H1 (cell line): ENCODE measurements at regions not wholly inside any gene's neighbourhood (a gene's known extent, or its start where the extent isn't known, plus 50 kb on each side); places are given as distances from the start of the nearest gene placed in this dataset.

Source experiments
- CTCF ChIA-PET: fragments of 300-600 bp; sonication (Branson Sonifier 250); formaldehyde crosslinking; loops from one replicate; lab custom pipeline; 2021; ENCODE audit not compliant: partially characterized antibody; lab: Charles Lee
- POLR2A ChIA-PET: fragments of 300-600 bp; sonication (Branson Sonifier 250); formaldehyde crosslinking; loops from one replicate; lab custom pipeline; 2021; ENCODE audit warnings: inconsistent platforms; ENCODE audit not compliant: partially characterized antibody; lab: Charles Lee
- DNase-seq, 2 experiments: peaks; one replicate each; pipeline versions ENCODE4 v3.0.0 to v3.0.0-alpha.2; 2010 to 2022; ENCODE audit warnings: low spot score in 2 of 2, low read depth in 1 of 2, mixed read lengths in 1 of 2
- FAIRE-seq: peaks from 2 replicates; lab custom pipeline; 2011; peaks lifted over from hg19 to GRCh38; lab: Jason Lieb, UNC
- H2AFZ ChIP-seq: 2 replicates; pipeline ENCODE4 v1.8.1; 2012; ENCODE audit warnings: low read length, inconsistent platforms
- H2AK5ac ChIP-seq: 2 replicates; pipeline ENCODE4 v1.6.1; 2013; ENCODE audit warnings: low read depth, low read length
- H2BK120ac ChIP-seq: replicated peaks from 2 replicates; pipeline ENCODE3; 2013; ENCODE audit warnings: low read depth, low read length, inconsistent platforms
- H2BK12ac ChIP-seq: 2 replicates; pipeline ENCODE4 v1.6.1; 2013; ENCODE audit warnings: low read depth, low read length
- H2BK15ac ChIP-seq: 2 replicates; pipeline ENCODE4 v1.6.1; 2013; ENCODE audit warnings: low read length
- H2BK20ac ChIP-seq: 2 replicates; pipeline ENCODE4 v1.6.1; 2013; ENCODE audit warnings: low read length
- H2BK5ac ChIP-seq: 2 replicates; pipeline ENCODE4 v1.6.1; 2013; ENCODE audit warnings: low read depth, low read length
- H3K14ac ChIP-seq: 2 replicates; pipeline ENCODE4 v1.6.1; 2013; ENCODE audit warnings: inconsistent platforms; ENCODE audit not compliant: insufficient read length
- H3K18ac ChIP-seq: 2 replicates; pipeline ENCODE4 v1.6.1; 2013; ENCODE audit warnings: low read length; ENCODE audit errors: extremely low read depth
- H3K23ac ChIP-seq: 2 replicates; pipeline ENCODE4 v1.6.1; 2013; ENCODE audit warnings: inconsistent platforms; ENCODE audit not compliant: insufficient read length
- H3K23me2 ChIP-seq: 2 replicates; pipeline ENCODE4 v1.6.1; 2013; ENCODE audit warnings: low read depth, low read length
- H3K27ac ChIP-seq: 2 replicates; pipeline ENCODE4 v1.6.1; 2011; ENCODE audit warnings: low read depth, low read length, inconsistent platforms
- H3K27me3 ChIP-seq, 4 experiments: replicated peaks in 1 of 4; 1 replicate in 1 of 4; 2 replicates in 3 of 4; pipeline versions ENCODE4 v1.6.1 to v1.8.1; 2011 to 2013; ENCODE audit warnings: low read length in 3 of 4, mild to moderate bottlenecking in 3 of 4, inconsistent platforms in 2 of 4, mixed read lengths in 2 of 4, moderate library complexity in 1 of 4; ENCODE audit not compliant: control insufficient read depth in 3 of 4, insufficient read depth in 3 of 4; ENCODE audit errors: extremely low read depth in 1 of 4
- H3K36me3 ChIP-seq, 4 experiments: 2 replicates each; pipeline versions ENCODE4 v1.6.1 to v1.8.1; 2011 to 2013; ENCODE audit warnings: mild to moderate bottlenecking in 4 of 4, low read length in 3 of 4, moderate library complexity in 2 of 4, control low read depth in 1 of 4, inconsistent platforms in 1 of 4; ENCODE audit not compliant: insufficient read depth in 4 of 4, control insufficient read depth in 2 of 4
- H3K4ac ChIP-seq: replicated peaks from 2 replicates; pipeline ENCODE3; 2013; ENCODE audit warnings: low read length, low read depth, mixed read lengths, inconsistent platforms; ENCODE audit not compliant: insufficient read length
- H3K4me1 ChIP-seq, 4 experiments: replicated peaks in 1 of 4; 1 replicate in 1 of 4; 2 replicates in 3 of 4; pipeline versions ENCODE4 v1.6.1 to v1.8.1; 2011 to 2013; ENCODE audit warnings: low read length in 3 of 4, inconsistent platforms in 2 of 4, mixed read lengths in 1 of 4; ENCODE audit not compliant: insufficient read depth in 4 of 4, control insufficient read depth in 3 of 4
- H3K4me2 ChIP-seq, 2 experiments: 2 replicates each; pipeline versions ENCODE4 v1.6.1 to v1.8.1; 2011 to 2013; ENCODE audit warnings: low read depth in 2 of 2, low read length in 2 of 2, control low read depth in 1 of 2, inconsistent platforms in 1 of 2, mild to moderate bottlenecking in 1 of 2; ENCODE audit not compliant: insufficient read depth in 1 of 2
- H3K4me3 ChIP-seq, 4 experiments: fragments of 200-600, 300-600 bp in 1 of 4; sonication (generic), shearing (Covaris generic), sonication (Bioruptor Twin) in 1 of 4; 2 replicates each; pipeline versions ENCODE4 v1.5.1 to v1.8.1; 2011 to 2016; ENCODE audit warnings: low read length in 4 of 4, low read depth in 3 of 4, control low read depth in 2 of 4, inconsistent platforms in 2 of 4, mild to moderate bottlenecking in 2 of 4, mixed read lengths in 1 of 4, moderate library complexity in 1 of 4; ENCODE audit not compliant: insufficient read depth in 2 of 4; ENCODE audit errors: extremely low read depth in 1 of 4
- H3K56ac ChIP-seq: replicated peaks from 2 replicates; pipeline ENCODE3; 2013; ENCODE audit warnings: low read depth, mild to moderate bottlenecking, mixed read lengths, low read length, inconsistent platforms; ENCODE audit not compliant: insufficient read length
- H3K79me1 ChIP-seq: 2 replicates; pipeline ENCODE4 v1.6.1; 2013; ENCODE audit warnings: low read depth, low read length, control low read depth
- H3K79me2 ChIP-seq, 2 experiments: 2 replicates each; pipeline versions ENCODE4 v1.6.1 to v1.8.1; 2012 to 2013; ENCODE audit warnings: low read length in 2 of 2, mild to moderate bottlenecking in 2 of 2, inconsistent platforms in 1 of 2; ENCODE audit not compliant: insufficient read depth in 2 of 2, control insufficient read depth in 1 of 2
- H3K9ac ChIP-seq, 4 experiments: replicated peaks in 1 of 4; 1 replicate in 1 of 4; 2 replicates in 3 of 4; pipeline versions ENCODE4 v1.6.1 to v1.8.1; 2011 to 2013; ENCODE audit warnings: low read depth in 3 of 4, low read length in 3 of 4, control low read depth in 2 of 4, mild to moderate bottlenecking in 2 of 4, moderate library complexity in 2 of 4, inconsistent platforms in 1 of 4; ENCODE audit errors: extremely low read depth in 1 of 4
- H3K9me3 ChIP-seq, 2 experiments: 2 replicates each; pipeline versions ENCODE4 v1.6.1 to v1.8.1; 2012 to 2013; ENCODE audit warnings: mild to moderate bottlenecking in 2 of 2, moderate library complexity in 2 of 2, control low read depth in 1 of 2, inconsistent platforms in 1 of 2, low read depth in 1 of 2, low read length in 1 of 2, mixed read lengths in 1 of 2; ENCODE audit not compliant: insufficient read depth in 2 of 2
- H4K20me1 ChIP-seq, 2 experiments: replicated peaks in 1 of 2; 2 replicates each; pipeline versions ENCODE3 to v1.8.1; 2011 to 2013; ENCODE audit warnings: inconsistent platforms in 2 of 2, low read length in 2 of 2, mild to moderate bottlenecking in 1 of 2; ENCODE audit not compliant: insufficient read depth in 2 of 2, control insufficient read depth in 1 of 2
- H4K5ac ChIP-seq: 2 replicates; pipeline ENCODE4 v1.6.1; 2013; ENCODE audit warnings: low read length, low read depth, mixed read lengths, inconsistent platforms; ENCODE audit not compliant: insufficient read length
- H4K8ac ChIP-seq: 2 replicates; pipeline ENCODE4 v1.8.0; 2013; ENCODE audit warnings: mild to moderate bottlenecking, moderate library complexity, low read length, inconsistent platforms; ENCODE audit not compliant: insufficient read depth; ENCODE audit errors: extremely low read depth
- H4K91ac ChIP-seq: replicated peaks from 2 replicates; pipeline ENCODE3; 2013; ENCODE audit warnings: low read length, mixed read lengths, inconsistent platforms; ENCODE audit not compliant: insufficient read length
- CBX5 ChIP-seq: fragments of 300-800, 300-1000 bp; sonication (generic); IDR thresholded peaks from 2 replicates; pipeline ENCODE4 v1.7.1; 2016; ENCODE audit warnings: antibody characterized with exemption, low read length, low read depth
- RAD21 ChIP-seq, 2 experiments: IDR thresholded peaks in 1 of 2; conservative IDR thresholded peaks in 1 of 2; 2 replicates each; pipeline ENCODE4 v1.6.1; 2011; ENCODE audit warnings: low read depth in 2 of 2, low read length in 2 of 2, improper control_type of control experiment in 1 of 2, inconsistent platforms in 1 of 2, mild to moderate bottlenecking in 1 of 2, moderate library complexity in 1 of 2
- WGBS, 2 experiments: shearing (Covaris generic) in 1 of 2; methylation state at CpG; one replicate each; pipeline versions ENCODE4 v1.1.6 to v1.1.7; 2013 to 2015; ENCODE audit warnings: low lambda C conversion rate in 2 of 2, mixed read lengths in 2 of 2, inconsistent platforms in 1 of 2, low coverage in 1 of 2, missing lambda C conversion rate in 1 of 2; ENCODE audit not compliant: insufficient replicate concordance in 2 of 2, insufficient coverage in 1 of 2, insufficient read length in 1 of 2; ENCODE audit errors: extremely low coverage in 1 of 2, missing lambda C conversion rate in 1 of 2; 5-methylcytosine and 5-hydroxymethylcytosine counted together

DNA sequence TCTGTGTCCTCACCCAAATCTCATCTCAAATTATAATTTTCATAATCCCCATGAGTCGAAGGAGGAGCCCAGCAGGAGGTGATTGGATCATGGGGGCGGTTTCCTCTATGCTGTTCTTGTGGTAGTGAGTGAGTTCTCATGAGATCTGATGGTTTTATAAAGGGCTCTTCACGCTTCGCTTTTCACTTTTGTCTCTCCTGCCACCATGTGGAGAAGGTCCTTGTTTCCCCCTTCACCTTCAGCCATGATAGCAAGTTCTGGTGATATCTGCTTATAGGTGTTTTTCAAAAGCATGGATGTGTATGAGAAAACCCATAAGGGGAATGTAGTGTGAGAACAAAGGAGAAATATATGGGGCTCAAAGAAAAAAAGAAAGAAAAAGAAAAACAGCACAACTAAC is 405.9 kb upstream of the RGS18 start:
- CTCF ChIA-PET, result interaction anchor here (1.6 to 2.1 kb wide), 2 partner anchors 9 to 20 kb away, joined by 3 to 4 read pairs; no protein-coding TSS in a partner anchor
- H3K27ac ChIP-seq, result no peak overlapping the region
- H3K56ac ChIP-seq, result no peak overlapping the region

More for the DNA sequence above, 405.9 kb upstream of the RGS18 start:
- H3K18ac ChIP-seq, result no peak overlapping the region
- H3K4me1 ChIP-seq, result no peaks in the 10 kb centered on the region
- no peaks in the 10 kb centered on the region for H3K9me3 ChIP-seq
- H3K4me2 ChIP-seq, result no peak overlapping the region
- no peak overlapping the region for H2BK5ac ChIP-seq
- no peaks in the 10 kb centered on the region for H4K20me1 ChIP-seq
- no peak overlapping the region for H3K23ac ChIP-seq
- H3K14ac ChIP-seq, result no peak overlapping the region
- H3K23me2 ChIP-seq, result no peaks in the 10 kb centered on the region; the same call in 1 of the 2 replicates
- no peak overlapping the region for H2BK120ac ChIP-seq
- H3K4ac ChIP-seq, result no peak overlapping the region
- DNase-seq, result no peak
- H3K79me2 ChIP-seq, result no peaks in the 10 kb centered on the region
- H4K91ac ChIP-seq, result no peak overlapping the region
- H3K9ac ChIP-seq, result no peak overlapping the region
- H2BK12ac ChIP-seq, result no peak overlapping the region
- no peak overlapping the region for H4K5ac ChIP-seq
- H3K79me1 ChIP-seq, result no peaks in the 10 kb centered on the region
- H3K27me3 ChIP-seq, result peaks cover 0 to 1% (median 0%) of the 10 kb centered on the region in 4 experiments; a peak in 1 of 7 replicates
- POLR2A ChIA-PET, result no interaction called here
- no peak overlapping the region for H2AK5ac ChIP-seq
- WGBS, 2 experiments, result 88% methylated on average over 4 of the region's 4 CpGs; no CpG with 5 or more reads in 1 of the 2 experiments
- no peaks in the 10 kb centered on the region for H3K36me3 ChIP-seq
- H2BK15ac ChIP-seq, result no peak overlapping the region
- TF ChIP-seq RAD21 (IDR thresholded peaks at IDR 0.05 in 1 of 2, conservative IDR thresholded peaks at IDR 0.05 in 1 of 2; ENCODE audit: low read depth in 2 of 2, low read length in 2 of 2) (peak; percentile 16 to 27; a peak in 1 of 4 replicates), CBX5 (no peak)
- no peak overlapping the region for H2BK20ac ChIP-seq
- H3K4me3 ChIP-seq, result no peak overlapping the region
- no peak overlapping the region for H4K8ac ChIP-seq
- no peak overlapping the region for H2AFZ ChIP-seq
- FAIRE-seq, result no peak
